Mesothelial cell of epicardium (in vitro differentiated cells): ENCODE measurements at regions not wholly inside any gene's neighbourhood (a gene's known extent, or its start where the extent isn't known, plus 50 kb on each side); places are given as distances from the start of the nearest gene placed in this dataset.

Experiments used
- DNase-seq, 2 experiments: peaks; one replicate each; pipeline ENCODE4 v3.0.0; 2021; ENCODE audit warnings: low spot score in 2 of 2; ENCODE audit not compliant: unreplicated experiment in 2 of 2
- H3K27ac Mint-ChIP-seq: 2 replicates; pipeline ENCODE4 v1.8.0; 2021; ENCODE audit warnings: mixed read lengths
- H3K27me3 Mint-ChIP-seq: 2 replicates; pipeline ENCODE4 v1.8.0; 2021; ENCODE audit warnings: low read depth, mixed read lengths
- H3K36me3 Mint-ChIP-seq: 2 replicates; pipeline ENCODE4 v1.8.0; 2021; ENCODE audit warnings: mixed read lengths
- H3K4me1 Mint-ChIP-seq: 2 replicates; pipeline ENCODE4 v1.8.0; 2021; ENCODE audit warnings: mixed read lengths
- H3K4me3 Mint-ChIP-seq: 2 replicates; pipeline ENCODE4 v1.8.0; 2021; ENCODE audit warnings: mild to moderate bottlenecking, moderate library complexity, mixed read lengths
- H3K9me3 Mint-ChIP-seq: 2 replicates; pipeline ENCODE4 v1.8.0; 2021; ENCODE audit warnings: mixed read lengths
- CTCF ChIP-seq: fragments of 200-600 bp; sonication (generic); IDR thresholded peaks from one replicate; pipeline ENCODE4 v1.5.0; 2021; ENCODE audit warnings: antibody characterized with exemption; ENCODE audit not compliant: unreplicated experiment

GRCh38 chr6:129940454-129941195 is 77.8 kb upstream of the L3MBTL3 start:
- TF ChIP-seq CTCF, result no peak
- Mint-ChIP-seq H3K36me3 (no peaks in the 10 kb centered on the region), H3K4me1 (no peaks in the 10 kb centered on the region), H3K27ac (no peak overlapping the region), H3K9me3 (no peaks in the 10 kb centered on the region), H3K4me3 (no peak overlapping the region), H3K27me3 (no peaks in the 10 kb centered on the region)
- no peak for DNase-seq

DNA sequence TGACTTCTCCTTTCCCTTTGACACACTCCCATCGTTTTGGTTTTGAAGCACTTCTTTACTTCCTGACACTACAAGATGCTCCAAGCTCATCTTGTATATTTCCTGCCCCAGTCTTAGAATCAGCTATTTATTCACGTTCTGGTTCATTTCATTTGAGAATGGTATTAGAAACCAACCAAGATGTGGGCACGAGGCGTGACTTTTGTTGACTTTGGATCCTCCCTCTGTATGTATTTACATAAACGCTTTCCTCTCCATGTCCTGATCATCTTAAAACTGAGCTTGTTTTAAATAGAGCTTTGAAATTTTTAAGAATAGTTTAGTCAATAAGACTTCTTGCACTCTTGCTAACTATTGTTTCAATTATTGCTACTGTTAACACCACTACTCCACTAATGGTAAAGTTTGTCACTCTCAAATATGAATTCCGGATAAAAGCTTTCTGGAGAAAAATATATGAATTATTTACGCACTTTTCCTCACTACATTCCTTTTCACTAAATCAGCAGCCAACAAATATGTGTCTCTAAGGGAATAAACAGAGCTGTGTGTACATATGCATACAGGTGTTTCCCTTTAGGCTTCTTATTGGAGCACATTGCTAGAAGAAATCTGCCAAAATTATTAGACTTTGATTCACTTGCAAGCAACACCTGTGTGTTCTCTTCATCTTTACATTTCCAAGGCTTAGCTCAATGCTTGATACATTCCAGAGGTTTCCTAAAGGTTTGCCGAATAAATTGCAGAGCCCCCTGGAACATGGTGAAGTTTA is 77.3 kb upstream of the TMEM244 start:
- no peak for DNase-seq
- Mint-ChIP-seq H3K27me3 (no peaks in the 10 kb centered on the region), H3K27ac (no peak overlapping the region), H3K9me3 (no peaks in the 10 kb centered on the region), H3K4me1 (no peaks in the 10 kb centered on the region), H3K4me3 (no peak overlapping the region), H3K36me3 (no peaks in the 10 kb centered on the region)
- TF ChIP-seq CTCF, result no peak

DNA sequence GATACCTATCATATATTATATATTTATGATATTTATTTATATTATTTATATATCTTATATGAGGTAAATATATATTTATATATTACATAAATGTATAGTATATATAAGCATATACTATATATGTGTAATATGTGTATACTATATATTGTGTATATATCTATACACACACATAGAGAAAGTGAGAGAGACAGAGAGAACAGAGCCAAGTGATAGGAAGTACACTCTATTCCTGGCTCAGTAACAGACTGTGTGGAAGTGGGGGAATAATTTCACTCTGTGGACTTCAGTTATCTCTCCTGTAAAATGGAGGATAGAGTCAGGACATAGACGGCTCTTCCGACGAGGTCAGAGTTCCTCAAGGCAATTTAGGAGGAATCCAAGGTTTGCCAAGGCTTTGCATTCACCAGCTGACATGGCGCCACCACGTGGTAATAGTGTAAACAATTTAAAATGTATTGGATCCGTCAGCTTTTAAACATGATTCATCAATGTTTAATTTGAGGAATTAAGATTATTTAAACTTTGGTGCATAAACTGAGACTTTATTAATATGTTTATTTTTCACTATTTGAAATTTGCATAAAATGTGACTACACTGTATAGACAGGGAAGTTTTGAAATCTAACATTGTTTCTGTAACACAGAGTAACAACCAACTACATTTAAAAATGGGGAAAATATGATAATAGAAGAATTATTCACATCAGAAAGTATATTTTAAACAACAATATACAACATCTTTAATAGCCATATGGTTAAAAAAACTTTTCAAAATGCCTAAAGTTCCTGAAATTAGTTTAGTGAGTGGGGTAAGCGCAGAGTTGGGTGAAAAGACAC is 75.4 kb upstream of the TMEM244 start:
- no peak overlapping the region for H3K4me3 Mint-ChIP-seq
- H3K27me3 Mint-ChIP-seq, result no peaks in the 10 kb centered on the region
- no peaks in the 10 kb centered on the region for H3K9me3 Mint-ChIP-seq
- DNase-seq, result no peak
- TF ChIP-seq CTCF, result peak; percentile 59
- H3K27ac Mint-ChIP-seq, result no peak overlapping the region
- no peaks in the 10 kb centered on the region for H3K4me1 Mint-ChIP-seq
- no peaks in the 10 kb centered on the region for H3K36me3 Mint-ChIP-seq

- no peaks in the 10 kb centered on the region for H3K36me3 Mint-ChIP-seq
- H3K4me1 Mint-ChIP-seq, result no peaks in the 10 kb centered on the region
- no peaks in the 10 kb centered on the region for H3K9me3 Mint-ChIP-seq
- no peak for TF ChIP-seq CTCF
- H3K27me3 Mint-ChIP-seq, result no peaks in the 10 kb centered on the region
- H3K4me3 Mint-ChIP-seq, result no peak overlapping the region
- no peak overlapping the region for H3K27ac Mint-ChIP-seq
- no peak for DNase-seq
Measured at GRCh38 chr6:129932321-129932720, 71.2 kb upstream of the TMEM244 start.

DNA sequence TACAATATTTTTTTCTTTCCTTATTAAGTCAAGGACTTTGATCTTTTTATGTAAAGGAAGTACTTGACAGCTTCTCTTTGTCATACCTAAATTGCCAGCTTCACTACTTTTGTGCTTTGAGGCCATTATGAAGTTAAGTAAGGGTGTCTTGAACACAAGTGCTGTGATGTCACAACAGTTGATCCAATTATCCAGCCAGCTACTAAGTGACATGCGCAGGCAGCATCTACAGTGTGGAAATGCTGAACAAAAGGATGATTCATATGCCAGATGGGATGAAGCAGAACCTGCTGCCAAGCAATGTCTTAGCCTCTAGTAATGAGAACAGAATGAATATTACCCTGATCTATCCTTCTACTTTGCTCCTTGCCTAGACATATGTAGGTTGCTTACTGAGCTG is 68.3 kb upstream of the TMEM244 start:
- no peaks in the 10 kb centered on the region for H3K27me3 Mint-ChIP-seq
- TF ChIP-seq CTCF, result no peak
- DNase-seq, result no peak

More for the DNA sequence above, 68.3 kb upstream of the TMEM244 start:
- Mint-ChIP-seq H3K36me3 (no peaks in the 10 kb centered on the region), H3K9me3 (no peaks in the 10 kb centered on the region), H3K27ac (no peak overlapping the region), H3K4me1 (no peaks in the 10 kb centered on the region), H3K4me3 (no peak overlapping the region)
